ENCODE measurements at regions not wholly inside any gene's neighbourhood (a gene's known extent, or its start where the extent isn't known, plus 50 kb on each side); places are given as distances from the start of the nearest gene placed in this dataset.
A peak's percentile ranks its signal among the peaks of the same experiment; 100 is the strongest.
"Not testable (repeated sequence)": the region's sequence is repeated elsewhere in the genome, so short reads cannot be mapped to it uniquely, and the experiment has no call there.

DNA sequence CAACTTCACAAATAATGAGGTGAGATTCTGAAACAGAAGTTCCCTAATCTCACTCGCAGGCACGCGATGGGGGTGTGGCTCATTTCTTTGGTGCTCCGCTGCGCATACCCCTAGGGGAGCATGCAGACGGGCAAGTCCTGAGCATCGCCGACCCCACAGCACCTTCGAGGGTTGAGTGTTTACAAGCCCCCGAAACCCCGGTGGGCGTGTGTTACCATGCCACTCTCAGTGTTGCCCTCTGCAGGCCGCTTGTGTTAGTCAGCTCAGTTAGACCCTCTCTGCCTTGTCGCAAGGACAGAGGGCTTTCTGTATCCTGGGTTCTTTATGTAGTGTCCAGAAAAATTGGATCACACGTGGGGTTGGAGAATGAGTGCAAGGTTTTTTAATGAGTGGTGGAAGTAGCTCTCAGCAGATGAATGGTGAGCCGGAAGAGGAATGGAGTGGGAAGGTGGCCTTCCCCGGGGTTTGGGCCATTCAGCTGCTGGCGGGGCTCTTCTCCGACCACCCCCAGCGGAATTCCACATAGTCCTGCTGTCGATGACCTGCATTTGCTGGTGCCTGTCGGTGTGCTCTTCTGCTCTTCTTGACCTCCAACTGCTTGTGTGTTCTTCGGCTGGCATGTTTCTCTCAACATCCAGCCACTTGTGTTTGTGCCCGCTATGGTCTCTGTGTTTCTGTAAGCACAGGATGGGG lies 191.3 kb downstream of the RPRM start:
- H3K4me3 Mint-ChIP-seq = no peak overlapping the region
- no peaks in the 10 kb centered on the region for H3K4me1 Mint-ChIP-seq
- ATAC-seq = no peak
- no peaks in the 10 kb centered on the region for H3K4me1 ChIP-seq (ENCODE audit: control insufficient read depth, insufficient read depth, low read length)
- H3K9me3 Mint-ChIP-seq = peaks cover 0 to 3% of the 10 kb centered on the region in 2 donors
- TF ChIP-seq, protein P1, sequence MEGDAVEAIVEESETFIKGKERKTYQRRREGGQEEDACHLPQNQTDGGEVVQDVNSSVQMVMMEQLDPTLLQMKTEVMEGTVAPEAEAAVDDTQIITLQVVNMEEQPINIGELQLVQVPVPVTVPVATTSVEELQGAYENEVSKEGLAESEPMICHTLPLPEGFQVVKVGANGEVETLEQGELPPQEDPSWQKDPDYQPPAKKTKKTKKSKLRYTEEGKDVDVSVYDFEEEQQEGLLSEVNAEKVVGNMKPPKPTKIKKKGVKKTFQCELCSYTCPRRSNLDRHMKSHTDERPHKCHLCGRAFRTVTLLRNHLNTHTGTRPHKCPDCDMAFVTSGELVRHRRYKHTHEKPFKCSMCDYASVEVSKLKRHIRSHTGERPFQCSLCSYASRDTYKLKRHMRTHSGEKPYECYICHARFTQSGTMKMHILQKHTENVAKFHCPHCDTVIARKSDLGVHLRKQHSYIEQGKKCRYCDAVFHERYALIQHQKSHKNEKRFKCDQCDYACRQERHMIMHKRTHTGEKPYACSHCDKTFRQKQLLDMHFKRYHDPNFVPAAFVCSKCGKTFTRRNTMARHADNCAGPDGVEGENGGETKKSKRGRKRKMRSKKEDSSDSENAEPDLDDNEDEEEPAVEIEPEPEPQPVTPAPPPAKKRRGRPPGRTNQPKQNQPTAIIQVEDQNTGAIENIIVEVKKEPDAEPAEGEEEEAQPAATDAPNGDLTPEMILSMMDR (IDR thresholded peaks at IDR 0.05) = no peak
- no peak overlapping the region for H3K27ac ChIP-seq (ENCODE audit: low read length)
- H3K27ac Mint-ChIP-seq = no peak overlapping the region
- peak in 1 of 2 donors; percentile 8 for DNase-seq
- no peaks in the 10 kb centered on the region for H3K27me3 ChIP-seq (ENCODE audit: control insufficient read depth, insufficient read depth, low read length)
- H3K36me3 Mint-ChIP-seq = no peaks in the 10 kb centered on the region
- intact Hi-C loops (cut with micrococcal nuclease) = no loop called here
- H3K9me3 ChIP-seq (ENCODE audit: control insufficient read depth, insufficient read depth, low read length) = peaks cover 14% of the 10 kb centered on the region
- no peak overlapping the region for H3K4me3 ChIP-seq (ENCODE audit: low read length)
- no peaks in the 10 kb centered on the region for H3K27me3 Mint-ChIP-seq (ENCODE audit: low read depth in 2 of 2)
- 45% methylated on average over 24 of the region's 24 CpGs for WGBS (ENCODE audit: insufficient coverage)
- H3K36me3 ChIP-seq (ENCODE audit: control insufficient read depth, insufficient read depth, low read length) = no peaks in the 10 kb centered on the region

DNA sequence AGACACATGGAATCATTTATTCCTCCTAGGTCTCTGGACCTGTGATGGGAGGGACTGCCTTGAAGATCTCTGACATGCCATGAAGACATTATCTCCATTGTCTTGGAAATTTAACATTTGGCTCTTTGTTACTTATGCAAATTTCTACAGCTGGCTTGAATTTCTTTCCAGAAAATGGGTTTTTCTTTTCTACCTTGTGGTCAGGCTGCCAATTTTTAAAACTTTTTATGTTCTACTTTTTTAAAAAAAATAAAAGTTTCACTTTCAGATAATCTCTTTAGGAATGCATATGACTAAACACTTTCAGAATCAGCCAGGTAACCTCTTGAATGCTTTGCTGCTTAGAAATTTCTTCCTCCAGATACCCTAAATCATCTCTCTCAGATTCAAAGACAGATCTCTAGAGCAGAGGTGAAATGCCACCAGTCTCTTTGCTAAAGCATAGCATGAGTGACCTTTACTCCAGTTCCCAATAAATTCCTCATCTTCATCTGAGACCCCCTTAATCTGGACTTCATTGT lies 209.6 kb downstream of the RPRM start:
- H3K36me3 ChIP-seq (ENCODE audit: control insufficient read depth, insufficient read depth, low read length) = no peaks in the 10 kb centered on the region
- no peaks in the 10 kb centered on the region for H3K4me1 Mint-ChIP-seq
- H3K4me1 ChIP-seq (ENCODE audit: control insufficient read depth, insufficient read depth, low read length) = no peaks in the 10 kb centered on the region
- H3K9me3 ChIP-seq (ENCODE audit: control insufficient read depth, insufficient read depth, low read length) = peaks cover 3% of the 10 kb centered on the region
- H3K9me3 Mint-ChIP-seq = peaks cover 9 to 19% of the 10 kb centered on the region in 2 donors
- no peak overlapping the region for H3K27ac ChIP-seq (ENCODE audit: low read length)
- no peak overlapping the region for H3K4me3 Mint-ChIP-seq
- H3K27me3 ChIP-seq (ENCODE audit: control insufficient read depth, insufficient read depth, low read length) = no peaks in the 10 kb centered on the region
- intact Hi-C loops (cut with micrococcal nuclease) = no loop called here
- ATAC-seq (no peak), DNase-seq (no peak)
- TF ChIP-seq, protein P1 (IDR thresholded peaks at IDR 0.05) = no peak
- peaks cover 6% of the 10 kb centered on the region for H3K36me3 Mint-ChIP-seq
- no peak overlapping the region for H3K4me3 ChIP-seq (ENCODE audit: low read length)
- H3K27ac Mint-ChIP-seq = no peak overlapping the region
- no peaks in the 10 kb centered on the region for H3K27me3 Mint-ChIP-seq (ENCODE audit: low read depth in 2 of 2)

DNA sequence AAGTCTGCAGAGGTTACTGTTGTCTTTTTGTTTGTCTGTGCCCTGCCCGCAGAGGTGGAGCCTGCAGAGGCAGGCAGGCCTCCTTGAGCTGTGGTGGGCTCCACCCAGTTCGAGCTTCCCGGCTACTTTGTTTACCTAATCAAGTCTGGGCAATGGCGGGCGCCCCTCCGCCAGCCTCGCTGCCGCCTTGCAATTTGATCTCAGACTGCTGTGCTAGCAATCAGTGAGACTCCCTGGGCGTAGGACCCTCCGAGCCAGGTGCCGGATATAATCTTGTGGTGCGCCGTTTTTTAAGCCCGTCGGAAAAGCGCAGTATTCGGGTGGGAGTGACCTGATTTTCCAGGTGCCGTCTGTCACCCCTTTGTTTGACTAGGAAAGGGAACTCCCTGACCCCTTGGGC lies 221.7 kb downstream of the RPRM start:
- H3K27me3 ChIP-seq (ENCODE audit: control insufficient read depth, insufficient read depth, low read length); DNase-seq; intact Hi-C loops (cut with micrococcal nuclease); H3K9me3 ChIP-seq (ENCODE audit: control insufficient read depth, insufficient read depth, low read length); ATAC-seq; H3K27me3 Mint-ChIP-seq (ENCODE audit: low read depth in 2 of 2); H3K36me3 ChIP-seq (ENCODE audit: control insufficient read depth, insufficient read depth, low read length); H3K4me1 Mint-ChIP-seq; H3K4me1 ChIP-seq (ENCODE audit: control insufficient read depth, insufficient read depth, low read length); H3K4me3 ChIP-seq (ENCODE audit: low read length); H3K27ac ChIP-seq (ENCODE audit: low read length); H3K27ac Mint-ChIP-seq; H3K4me3 Mint-ChIP-seq; H3K36me3 Mint-ChIP-seq: not testable (repeated sequence)
- H3K9me3 Mint-ChIP-seq = peaks cover 12 to 18% of the 10 kb centered on the region in 2 donors
- 91% methylated on average over 15 of the region's 18 CpGs for WGBS (ENCODE audit: insufficient coverage)

DNA sequence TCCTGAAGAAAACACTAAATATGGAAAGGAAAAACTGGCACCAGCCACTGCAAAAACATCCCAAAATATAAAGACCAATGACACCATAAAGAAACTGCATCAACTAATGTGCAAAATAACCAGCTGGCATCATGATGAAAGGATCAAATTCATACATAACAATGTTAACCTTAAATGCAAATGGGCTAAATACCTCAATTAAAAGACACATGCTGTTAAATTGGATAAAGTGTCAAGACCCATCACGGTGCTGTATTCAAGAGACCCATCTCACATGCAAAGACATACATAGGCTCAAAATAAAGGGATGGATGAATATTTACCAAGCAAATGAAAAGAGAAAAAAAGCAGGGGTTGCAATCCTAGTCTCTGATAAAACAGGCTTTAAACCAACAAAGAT lies 231.9 kb downstream of the RPRM start:
- H3K4me3 Mint-ChIP-seq; H3K9me3 ChIP-seq (ENCODE audit: control insufficient read depth, insufficient read depth, low read length); H3K4me3 ChIP-seq (ENCODE audit: low read length); H3K4me1 ChIP-seq (ENCODE audit: control insufficient read depth, insufficient read depth, low read length); H3K27ac Mint-ChIP-seq; H3K36me3 Mint-ChIP-seq; ATAC-seq; H3K27me3 Mint-ChIP-seq (ENCODE audit: low read depth in 2 of 2); H3K27me3 ChIP-seq (ENCODE audit: control insufficient read depth, insufficient read depth, low read length); H3K4me1 Mint-ChIP-seq; H3K27ac ChIP-seq (ENCODE audit: low read length); DNase-seq; H3K36me3 ChIP-seq (ENCODE audit: control insufficient read depth, insufficient read depth, low read length); intact Hi-C loops (cut with micrococcal nuclease): not testable (repeated sequence)
- no CpG with 5 or more reads among the region's 1 CpG for WGBS (ENCODE audit: insufficient coverage)
- peaks cover 9 to 13% of the 10 kb centered on the region in 2 donors for H3K9me3 Mint-ChIP-seq
